NT2/D1 (cell line): ENCODE measurements at regions not wholly inside any gene's neighbourhood (a gene's known extent, or its start where the extent isn't known, plus 50 kb on each side); places are given as distances from the start of the nearest gene placed in this dataset.

Source experiments
- SUZ12 ChIP-seq: IDR thresholded peaks from 2 replicates; pipeline ENCODE4 v1.6.1; 2011; ENCODE audit not compliant: insufficient read length, insufficient read depth; ENCODE audit errors: extremely low read depth
- YY1 ChIP-seq: IDR thresholded peaks from 2 replicates; pipeline ENCODE4 v1.6.1; 2011; ENCODE audit not compliant: insufficient read length, insufficient read depth
- ZNF274 ChIP-seq: IDR thresholded peaks from 2 replicates; pipeline ENCODE4 v1.6.1; 2011; ENCODE audit warnings: mild to moderate bottlenecking, low read depth, low read length

DNA sequence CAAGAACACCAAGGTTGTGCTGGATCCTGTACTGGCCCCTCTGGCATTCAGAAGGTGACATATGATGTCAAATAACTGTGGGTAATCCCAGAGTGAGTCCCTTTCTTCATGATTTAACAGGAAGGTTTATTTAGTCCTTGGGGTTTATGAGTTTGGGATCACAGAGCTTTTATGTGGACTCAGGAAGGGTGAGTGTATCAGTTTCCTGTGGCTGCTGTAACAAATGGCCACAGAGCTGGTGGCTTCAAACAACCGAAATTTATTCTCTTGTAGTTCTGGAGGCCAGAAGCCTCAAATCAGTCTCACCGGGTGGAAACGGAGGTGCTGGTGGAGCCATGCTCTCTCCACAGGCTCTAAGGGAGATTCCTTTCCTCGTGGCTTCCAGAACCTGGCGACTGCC lies 157.7 kb downstream of the MELK start:
- no peak for TF ChIP-seq ZNF274
- TF ChIP-seq YY1, result no peak
- no peak for TF ChIP-seq SUZ12
